ENCODE measurements at regions not wholly inside any gene's neighbourhood (a gene's known extent, or its start where the extent isn't known, plus 50 kb on each side); places are given as distances from the start of the nearest gene placed in this dataset.

DNA sequence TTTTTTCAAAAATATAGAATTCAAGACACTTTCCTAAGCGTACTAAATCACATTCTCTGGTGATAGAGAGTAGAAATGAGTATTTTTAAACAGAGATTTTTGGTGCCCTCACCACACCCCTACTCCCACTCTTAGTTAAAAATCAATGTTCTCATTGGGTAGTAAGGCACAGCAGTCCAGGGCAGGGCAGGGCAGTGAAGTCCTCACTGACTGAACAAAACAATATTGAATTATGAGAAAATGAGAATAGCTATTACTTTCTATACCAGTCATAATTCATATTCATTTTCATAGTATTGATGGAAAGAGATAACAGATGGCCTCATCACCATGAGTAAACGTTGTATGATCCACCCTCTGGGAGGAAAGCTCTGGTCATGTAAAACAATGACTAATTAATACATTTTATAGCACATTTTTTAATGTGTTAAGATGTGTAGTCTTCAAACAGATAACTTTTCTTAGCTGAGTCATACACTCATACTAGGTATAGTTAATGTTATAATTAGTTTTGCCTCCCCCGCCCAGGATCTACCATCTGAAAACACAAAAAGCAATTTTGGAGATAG, 686.1 kb downstream of the KCNJ3 start:
- Histone ChIP-seq H3K9ac (ENCODE audit: low read depth, low read length, poor library complexity, severe bottlenecking) (no peak overlapping the region), H3K4me3 (ENCODE audit: low read length, poor library complexity, severe bottlenecking) (no peak overlapping the region), H3K9me2 (replicated peaks; ENCODE audit: low read depth, low read length) (no peaks in the 10 kb centered on the region), H2AFZ (ENCODE audit: low read length) (no peak overlapping the region), H3K9me3 (ENCODE audit: insufficient read depth, low read depth, low read length) (no peaks in the 10 kb centered on the region), H4K20me1 (ENCODE audit: insufficient read depth, low read length, poor library complexity, severe bottlenecking) (no peaks in the 10 kb centered on the region), H3K27me3 (ENCODE audit: insufficient read depth, low read length, poor library complexity, severe bottlenecking) (no peaks in the 10 kb centered on the region), H3K36me3 (ENCODE audit: insufficient read depth, low read length) (no peaks in the 10 kb centered on the region), H3K79me2 (ENCODE audit: insufficient read depth, low read length) (no peaks in the 10 kb centered on the region), H3F3A (ENCODE audit: low read depth) (no peaks in the 10 kb centered on the region), H3K4me2 (ENCODE audit: low read depth, low read length, poor library complexity, severe bottlenecking) (no peak overlapping the region), H3K4me1 (ENCODE audit: insufficient read depth, low read length, poor library complexity, severe bottlenecking) (peaks cover 6% of the 10 kb centered on the region)
- TF ChIP-seq EZH2phosphoT487 (IDR thresholded peaks at IDR 0.05; ENCODE audit: borderline replicate concordance): no peak
- TF ChIP-seq, protein P1, sequence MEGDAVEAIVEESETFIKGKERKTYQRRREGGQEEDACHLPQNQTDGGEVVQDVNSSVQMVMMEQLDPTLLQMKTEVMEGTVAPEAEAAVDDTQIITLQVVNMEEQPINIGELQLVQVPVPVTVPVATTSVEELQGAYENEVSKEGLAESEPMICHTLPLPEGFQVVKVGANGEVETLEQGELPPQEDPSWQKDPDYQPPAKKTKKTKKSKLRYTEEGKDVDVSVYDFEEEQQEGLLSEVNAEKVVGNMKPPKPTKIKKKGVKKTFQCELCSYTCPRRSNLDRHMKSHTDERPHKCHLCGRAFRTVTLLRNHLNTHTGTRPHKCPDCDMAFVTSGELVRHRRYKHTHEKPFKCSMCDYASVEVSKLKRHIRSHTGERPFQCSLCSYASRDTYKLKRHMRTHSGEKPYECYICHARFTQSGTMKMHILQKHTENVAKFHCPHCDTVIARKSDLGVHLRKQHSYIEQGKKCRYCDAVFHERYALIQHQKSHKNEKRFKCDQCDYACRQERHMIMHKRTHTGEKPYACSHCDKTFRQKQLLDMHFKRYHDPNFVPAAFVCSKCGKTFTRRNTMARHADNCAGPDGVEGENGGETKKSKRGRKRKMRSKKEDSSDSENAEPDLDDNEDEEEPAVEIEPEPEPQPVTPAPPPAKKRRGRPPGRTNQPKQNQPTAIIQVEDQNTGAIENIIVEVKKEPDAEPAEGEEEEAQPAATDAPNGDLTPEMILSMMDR (conservative IDR thresholded peaks at IDR 0.05; ENCODE audit: low read length): no peak

DNA sequence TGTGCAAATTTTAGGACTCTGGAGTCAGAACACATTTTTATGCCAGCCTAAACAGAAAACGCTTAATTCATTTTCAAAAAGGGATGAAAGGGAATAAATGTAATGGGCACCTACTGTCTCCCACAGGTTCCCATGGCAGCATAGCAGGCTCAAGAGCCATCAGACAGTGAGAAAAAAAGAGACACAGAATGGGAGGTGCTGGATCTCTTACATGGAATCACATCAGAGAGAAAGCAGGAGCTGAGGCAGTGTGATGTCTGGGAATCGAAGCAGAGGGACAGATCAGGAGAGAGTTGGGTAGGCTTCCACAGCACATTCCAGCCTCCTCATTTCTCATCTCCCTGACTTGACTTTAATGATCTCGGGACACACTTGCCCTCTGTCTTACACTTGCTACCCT, 684.3 kb downstream of the KCNJ3 start:
- Histone ChIP-seq H3K4me1 (ENCODE audit: insufficient read depth, low read length, poor library complexity, severe bottlenecking) (peaks cover 19% of the 10 kb centered on the region), H3K36me3 (ENCODE audit: insufficient read depth, low read length) (no peaks in the 10 kb centered on the region), H3K9me3 (ENCODE audit: insufficient read depth, low read depth, low read length) (no peaks in the 10 kb centered on the region), H2AFZ (ENCODE audit: low read length) (no peak overlapping the region), H3K79me2 (ENCODE audit: insufficient read depth, low read length) (no peaks in the 10 kb centered on the region), H4K20me1 (ENCODE audit: insufficient read depth, low read length, poor library complexity, severe bottlenecking) (no peaks in the 10 kb centered on the region), H3K4me3 (ENCODE audit: low read length, poor library complexity, severe bottlenecking) (no peak overlapping the region), H3K27me3 (ENCODE audit: insufficient read depth, low read length, poor library complexity, severe bottlenecking) (no peaks in the 10 kb centered on the region), H3K4me2 (ENCODE audit: low read depth, low read length, poor library complexity, severe bottlenecking) (no peak overlapping the region), H3F3A (ENCODE audit: low read depth) (no peaks in the 10 kb centered on the region), H3K9ac (ENCODE audit: low read depth, low read length, poor library complexity, severe bottlenecking) (no peak overlapping the region), H3K9me2 (replicated peaks; ENCODE audit: low read depth, low read length) (no peaks in the 10 kb centered on the region)
- TF ChIP-seq EZH2phosphoT487 (IDR thresholded peaks at IDR 0.05; ENCODE audit: borderline replicate concordance): no peak
- TF ChIP-seq, protein P1 (conservative IDR thresholded peaks at IDR 0.05; ENCODE audit: low read length): no peak

DNA sequence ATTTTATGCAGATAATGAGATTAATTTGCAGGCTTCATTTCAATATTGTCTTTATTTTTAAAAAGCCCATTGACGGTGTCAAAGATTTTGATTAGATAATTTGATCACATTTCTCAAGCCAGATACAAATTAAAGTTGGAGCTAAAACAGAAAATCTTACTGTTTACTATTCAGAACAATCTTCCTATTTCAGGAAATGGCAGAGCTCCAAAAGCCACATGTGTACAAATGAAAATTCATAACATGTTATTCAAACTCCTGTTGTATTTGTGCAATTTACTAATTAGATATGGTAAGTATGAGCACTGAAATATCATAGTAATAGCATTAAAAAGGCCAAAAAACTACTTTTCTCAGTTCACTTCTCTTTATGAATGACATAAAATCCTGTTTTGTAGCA, 682.9 kb downstream of the KCNJ3 start:
- no peaks in the 10 kb centered on the region for H4K20me1 ChIP-seq (ENCODE audit: insufficient read depth, low read length, poor library complexity, severe bottlenecking)
- no peaks in the 10 kb centered on the region for H3K27me3 ChIP-seq (ENCODE audit: insufficient read depth, low read length, poor library complexity, severe bottlenecking)
- no peak overlapping the region for H3K4me2 ChIP-seq (ENCODE audit: low read depth, low read length, poor library complexity, severe bottlenecking)
- no peaks in the 10 kb centered on the region for H3K79me2 ChIP-seq (ENCODE audit: insufficient read depth, low read length)
- no peaks in the 10 kb centered on the region for H3K9me3 ChIP-seq (ENCODE audit: insufficient read depth, low read depth, low read length)
- H3K36me3 ChIP-seq (ENCODE audit: insufficient read depth, low read length): no peaks in the 10 kb centered on the region
- H3K9ac ChIP-seq (ENCODE audit: low read depth, low read length, poor library complexity, severe bottlenecking): no peak overlapping the region
- H3F3A ChIP-seq (ENCODE audit: low read depth): no peaks in the 10 kb centered on the region
- H3K4me3 ChIP-seq (ENCODE audit: low read length, poor library complexity, severe bottlenecking): no peak overlapping the region
- no peak overlapping the region for H2AFZ ChIP-seq (ENCODE audit: low read length)
- no peaks in the 10 kb centered on the region for H3K9me2 ChIP-seq (replicated peaks; ENCODE audit: low read depth, low read length)
- peaks cover 25% of the 10 kb centered on the region for H3K4me1 ChIP-seq (ENCODE audit: insufficient read depth, low read length, poor library complexity, severe bottlenecking)
- TF ChIP-seq, protein P1 (conservative IDR thresholded peaks at IDR 0.05; ENCODE audit: low read length): no peak
- TF ChIP-seq EZH2phosphoT487 (IDR thresholded peaks at IDR 0.05; ENCODE audit: borderline replicate concordance): no peak
